Activated naive CD4-positive, alpha-beta T cell treated with anti-CD3 and anti-CD28 coated beads, Interleukin-2, amount 50 U/mL, for 24 hours (primary cell): ENCODE measurements at regions not wholly inside any gene's neighbourhood (a gene's known extent, or its start where the extent isn't known, plus 50 kb on each side); places are given as distances from the start of the nearest gene placed in this dataset.

Experiments
- H3K27ac Mint-ChIP-seq: one replicate; pipeline ENCODE4 v1.8.0; 2021; ENCODE audit warnings: mild to moderate bottlenecking, mixed read lengths
- H3K27me3 Mint-ChIP-seq: one replicate; pipeline ENCODE4 v1.8.0; 2021; ENCODE audit warnings: mixed read lengths
- H3K36me3 Mint-ChIP-seq: one replicate; pipeline ENCODE4 v1.8.0; 2021; ENCODE audit warnings: mixed read lengths
- H3K4me1 Mint-ChIP-seq: one replicate; pipeline ENCODE4 v1.8.0; 2021; ENCODE audit warnings: mixed read lengths
- H3K4me3 Mint-ChIP-seq: one replicate; pipeline ENCODE4 v1.8.0; 2021; ENCODE audit warnings: mild to moderate bottlenecking, mixed read lengths
- H3K9me3 Mint-ChIP-seq: one replicate; pipeline ENCODE4 v1.8.0; 2021; ENCODE audit warnings: mixed read lengths

DNA sequence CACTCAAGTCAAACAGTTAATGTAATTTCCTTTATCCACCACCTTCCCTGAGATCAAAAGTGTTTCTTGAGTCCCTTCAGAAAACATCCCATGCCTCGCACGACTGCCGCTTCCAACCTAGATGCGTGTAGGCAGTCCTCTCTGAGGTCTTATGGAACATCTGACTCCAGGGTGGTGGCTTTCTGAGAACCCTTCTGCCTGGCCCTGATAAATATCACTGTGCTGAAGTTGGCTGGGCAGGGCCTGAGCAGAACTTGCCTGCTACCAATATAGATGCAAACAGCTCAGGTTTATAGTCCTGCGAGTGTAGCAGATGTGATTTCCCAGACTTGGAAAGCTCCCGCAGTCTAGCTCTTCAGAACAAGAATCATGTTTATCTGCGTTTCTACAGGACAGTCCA, 61.1 kb upstream of the GPR12 start:
- no peaks in the 10 kb centered on the region for H3K9me3 Mint-ChIP-seq
- no peak overlapping the region for H3K4me3 Mint-ChIP-seq
- H3K4me1 Mint-ChIP-seq, result no peaks in the 10 kb centered on the region
- no peaks in the 10 kb centered on the region for H3K27me3 Mint-ChIP-seq
- H3K36me3 Mint-ChIP-seq, result no peaks in the 10 kb centered on the region
- H3K27ac Mint-ChIP-seq, result no peak overlapping the region

DNA sequence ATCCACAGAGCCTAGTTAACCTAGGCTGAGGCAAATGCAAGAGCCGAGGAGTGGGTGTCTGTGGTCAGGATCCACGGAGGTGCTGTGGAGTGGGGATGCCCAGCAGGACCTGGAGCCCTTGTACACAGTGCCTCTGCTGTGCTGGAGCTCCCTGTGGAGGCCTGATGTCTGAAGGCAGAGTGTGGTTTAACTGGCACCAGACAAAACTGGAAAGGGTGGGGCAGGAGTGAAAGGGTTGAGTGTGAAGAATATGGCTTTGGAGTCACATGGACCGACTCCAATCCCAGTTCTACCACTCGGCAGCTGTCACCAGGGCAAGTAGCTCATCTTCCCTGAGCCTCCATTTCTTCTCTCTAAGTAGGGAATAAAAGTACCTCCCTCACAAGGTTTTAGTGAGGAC, 60.3 kb upstream of the GPR12 start:
- no peaks in the 10 kb centered on the region for H3K9me3 Mint-ChIP-seq
- H3K27me3 Mint-ChIP-seq, result no peaks in the 10 kb centered on the region
- H3K4me3 Mint-ChIP-seq, result no peak overlapping the region
- H3K4me1 Mint-ChIP-seq, result no peaks in the 10 kb centered on the region
- H3K27ac Mint-ChIP-seq, result no peak overlapping the region
- H3K36me3 Mint-ChIP-seq, result no peaks in the 10 kb centered on the region

DNA sequence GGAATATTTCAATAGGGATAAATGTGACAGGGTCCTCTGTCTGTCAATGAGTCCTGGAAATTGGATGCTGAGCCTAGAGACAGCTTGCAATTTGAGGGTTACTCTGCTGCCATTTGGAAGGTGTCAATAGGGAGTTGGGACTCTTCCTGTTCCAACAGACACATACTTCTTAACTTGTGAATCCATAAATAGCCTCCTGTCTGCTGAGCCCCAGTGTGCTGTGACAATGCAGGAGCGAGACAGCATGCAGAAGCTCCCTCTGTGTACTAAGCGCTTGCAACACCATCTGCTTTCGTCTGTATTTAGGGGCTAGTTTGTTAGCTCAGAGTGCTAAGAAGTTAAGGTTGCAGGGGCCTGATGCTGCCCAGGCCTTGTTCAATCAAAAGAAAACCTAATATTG, 58.5 kb upstream of the GPR12 start:
- H3K4me3 Mint-ChIP-seq, result no peak overlapping the region
- no peaks in the 10 kb centered on the region for H3K9me3 Mint-ChIP-seq
- H3K36me3 Mint-ChIP-seq, result no peaks in the 10 kb centered on the region
- H3K4me1 Mint-ChIP-seq, result no peaks in the 10 kb centered on the region
- peaks cover 2% of the 10 kb centered on the region for H3K27me3 Mint-ChIP-seq
- H3K27ac Mint-ChIP-seq, result no peak overlapping the region

DNA sequence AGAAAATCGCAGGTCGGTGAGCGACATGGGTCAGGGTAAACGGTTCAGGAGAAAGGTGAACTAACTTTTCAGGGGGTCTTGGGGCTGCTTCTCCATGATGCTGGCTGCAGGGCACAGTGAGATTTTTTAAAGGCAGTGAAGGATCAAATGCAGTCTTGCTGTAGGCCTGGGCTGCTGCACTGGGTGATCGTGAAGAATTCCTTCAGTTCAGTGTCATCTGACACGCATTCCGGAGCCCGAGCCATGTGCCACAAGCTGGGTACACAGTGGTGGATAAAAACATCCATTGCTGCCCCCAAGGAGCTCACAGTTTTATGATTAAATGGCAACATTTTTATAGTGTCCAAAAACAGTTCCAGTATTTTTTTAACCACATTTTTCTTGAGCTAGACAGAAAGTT, 56.3 kb upstream of the GPR12 start:
- Mint-ChIP-seq H3K36me3 (no peaks in the 10 kb centered on the region), H3K27ac (no peak overlapping the region), H3K4me3 (no peak overlapping the region), H3K27me3 (peaks cover 2% of the 10 kb centered on the region), H3K4me1 (no peaks in the 10 kb centered on the region), H3K9me3 (no peaks in the 10 kb centered on the region)

DNA sequence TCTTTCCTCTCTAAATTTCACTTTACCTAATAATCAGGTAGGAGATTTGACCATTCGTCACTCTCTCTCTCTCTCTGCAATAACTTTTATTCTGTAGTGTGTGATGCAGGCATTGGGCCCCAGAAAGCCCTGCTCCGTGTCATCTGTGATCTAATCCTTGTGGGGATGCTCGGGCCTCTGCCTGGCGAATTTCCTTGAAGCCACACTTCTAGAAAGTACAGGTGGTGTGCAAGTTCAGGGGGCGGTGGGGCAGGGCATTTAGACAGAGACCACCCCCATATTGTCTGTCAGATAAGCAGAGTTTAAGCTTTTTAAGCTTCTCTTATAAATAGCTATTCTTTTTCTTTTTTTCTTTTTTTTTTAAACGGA, 53.4 kb upstream of the GPR12 start:
- Mint-ChIP-seq H3K36me3 (no peaks in the 10 kb centered on the region), H3K4me3 (no peak overlapping the region), H3K27me3 (peaks cover 13% of the 10 kb centered on the region), H3K9me3 (no peaks in the 10 kb centered on the region), H3K27ac (no peak overlapping the region), H3K4me1 (no peaks in the 10 kb centered on the region)

DNA sequence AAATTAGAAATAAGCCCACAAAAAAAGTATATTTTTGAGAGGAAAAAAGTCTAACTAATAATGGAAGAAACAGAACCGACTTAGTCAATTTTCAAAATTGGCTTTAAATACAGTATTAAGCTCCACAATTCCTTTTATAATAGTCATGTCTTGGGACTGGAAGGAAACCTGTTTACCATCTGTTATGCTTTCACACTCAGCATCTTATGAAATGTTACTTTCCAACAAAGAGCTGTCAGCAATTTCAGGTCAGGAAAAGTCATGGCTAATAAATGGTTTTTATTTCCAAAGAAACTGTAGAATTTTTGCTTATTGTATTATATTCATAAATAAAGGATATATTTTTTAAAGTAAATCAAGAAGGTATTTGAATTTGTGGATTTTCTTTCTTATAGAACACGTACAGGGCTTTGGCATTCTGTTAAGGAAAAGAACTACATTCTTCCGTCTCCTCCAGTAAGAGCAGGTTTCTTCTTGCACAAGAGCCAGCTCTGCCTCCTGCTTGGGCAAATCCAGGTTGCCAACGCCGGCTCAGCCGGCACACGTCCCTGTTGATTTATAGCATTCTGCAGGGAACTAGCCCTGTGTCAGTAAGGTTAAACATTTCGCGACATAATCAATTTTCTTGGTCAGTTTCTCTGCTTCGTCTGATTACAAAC, 52.9 kb upstream of the GPR12 start:
- Mint-ChIP-seq H3K4me3 (no peak overlapping the region), H3K36me3 (no peaks in the 10 kb centered on the region), H3K9me3 (no peaks in the 10 kb centered on the region), H3K4me1 (no peaks in the 10 kb centered on the region), H3K27me3 (peaks cover 15% of the 10 kb centered on the region), H3K27ac (no peak overlapping the region)

DNA sequence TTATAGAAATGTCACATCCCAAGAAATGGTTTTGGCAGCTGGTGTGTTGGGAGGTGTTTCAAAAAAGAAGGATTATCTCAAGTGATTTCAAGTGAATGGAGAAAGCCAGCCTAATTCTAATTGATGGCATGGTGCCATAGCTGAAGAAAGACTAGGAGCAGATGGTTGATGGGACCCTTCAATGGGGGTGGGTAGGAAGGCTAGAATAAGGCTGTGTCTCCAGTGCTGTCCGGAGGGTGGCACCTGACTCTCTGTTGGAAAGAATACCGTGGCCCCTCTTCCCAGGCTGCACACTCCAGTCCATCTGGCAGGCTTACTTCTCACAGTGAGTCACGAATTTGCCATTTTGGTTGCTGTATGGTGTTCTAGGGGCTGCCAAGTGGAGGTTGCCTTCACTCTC, 51.0 kb upstream of the GPR12 start:
- Mint-ChIP-seq H3K27me3 (peaks cover 23% of the 10 kb centered on the region), H3K27ac (no peak overlapping the region), H3K4me3 (no peak overlapping the region), H3K4me1 (no peaks in the 10 kb centered on the region), H3K9me3 (no peaks in the 10 kb centered on the region), H3K36me3 (no peaks in the 10 kb centered on the region)
